Endothelial cell of umbilical vein (primary cell): ENCODE measurements at regions not wholly inside any gene's neighbourhood (a gene's known extent, or its start where the extent isn't known, plus 50 kb on each side); places are given as distances from the start of the nearest gene placed in this dataset.

Experiments used
- BruUV-seq: library from RNA; stranded (reverse); fragments of 400-500 nt; replicated peaks from 2 replicates; lab custom pipeline; 2021; lab: Mats Ljungman, UMichigan
- CTCF ChIA-PET: fragments of 300-600, 350-600 bp; sonication (Branson Sonifier 250); formaldehyde crosslinking; loops from one replicate; lab custom pipeline; 2021; ENCODE audit warnings: antibody characterized with exemption, inconsistent platforms; lab: Charles Lee
- POLR2A ChIA-PET: fragments of 300-600, 350-600 bp; sonication (Branson Sonifier 250); formaldehyde crosslinking; loops from one replicate; lab custom pipeline; 2021; ENCODE audit warnings: antibody characterized with exemption, inconsistent platforms; lab: Charles Lee
- DNase-seq: peaks from one replicate; pipeline ENCODE4 v3.0.0-alpha.2; 2011; ENCODE audit warnings: low read depth, low spot score
- FAIRE-seq: peaks from 2 replicates; lab custom pipeline; 2011; peaks lifted over from hg19 to GRCh38; lab: Jason Lieb, UNC
- H2AFZ ChIP-seq: 2 replicates; pipeline ENCODE4 v1.6.0; 2012; ENCODE audit warnings: low read depth, low read length, control low read depth, inconsistent platforms
- H3K27ac ChIP-seq: 2 replicates; pipeline ENCODE4 v1.5.1; 2011; ENCODE audit warnings: low read depth, mild to moderate bottlenecking, control low read depth, low read length, moderate library complexity; ENCODE audit not compliant: insufficient read depth
- H3K27me3 ChIP-seq, 2 experiments: 2 replicates each; pipeline versions ENCODE4 v1.6.0 to v1.6.1; 2011; ENCODE audit warnings: low read length in 2 of 2, mixed read lengths in 1 of 2; ENCODE audit not compliant: control insufficient read depth in 2 of 2, insufficient read depth in 2 of 2
- H3K36me3 ChIP-seq, 2 experiments: 2 replicates in 1 of 2; 3 replicates in 1 of 2; pipeline ENCODE4 v1.5.1; 2011; ENCODE audit warnings: low read length in 2 of 2, mild to moderate bottlenecking in 1 of 2, moderate library complexity in 1 of 2; ENCODE audit not compliant: control insufficient read depth in 2 of 2, insufficient read depth in 2 of 2; ENCODE audit errors: extremely low read depth in 1 of 2
- H3K4me1 ChIP-seq: 3 replicates; pipeline ENCODE4 v1.5.1; 2011; ENCODE audit warnings: mild to moderate bottlenecking, low read length; ENCODE audit not compliant: control insufficient read depth, insufficient read depth; ENCODE audit errors: extremely low read depth
- H3K4me2 ChIP-seq: 2 replicates; pipeline ENCODE4 v1.6.1; 2011; ENCODE audit warnings: low read length, control low read depth, mixed read lengths; ENCODE audit not compliant: insufficient read depth
- H3K4me3 ChIP-seq, 3 experiments: fragments of 200-600 bp in 1 of 3; sonication (generic), shearing (Covaris generic) in 1 of 3; replicated peaks in 1 of 3; 2 replicates each; pipeline ENCODE4 v1.5.1; 2011 to 2016; ENCODE audit warnings: control low read depth in 3 of 3, low read length in 3 of 3, mild to moderate bottlenecking in 2 of 3, inconsistent platforms in 1 of 3, low read depth in 1 of 3, moderate library complexity in 1 of 3; ENCODE audit not compliant: insufficient read depth in 1 of 3
- H3K79me2 ChIP-seq: 2 replicates; pipeline ENCODE4 v1.6.0; 2012; ENCODE audit warnings: low read length, inconsistent platforms; ENCODE audit not compliant: control insufficient read depth, insufficient read depth
- H3K9ac ChIP-seq: replicated peaks from 2 replicates; pipeline ENCODE3; 2011; ENCODE audit warnings: low read length, control low read depth; ENCODE audit not compliant: insufficient read depth; ENCODE audit errors: extremely low read depth
- H3K9me1 ChIP-seq: replicated peaks from 3 replicates; pipeline ENCODE4 v1.6.0; 2011; ENCODE audit warnings: mild to moderate bottlenecking, low read length; ENCODE audit not compliant: control insufficient read depth, insufficient read depth; ENCODE audit errors: extremely low read depth
- H3K9me3 ChIP-seq: replicated peaks from 2 replicates; pipeline ENCODE4 v1.5.1; 2012; ENCODE audit warnings: low read length, inconsistent platforms; ENCODE audit not compliant: control insufficient read depth, insufficient read depth
- H4K20me1 ChIP-seq: replicated peaks from 2 replicates; pipeline ENCODE3; 2011; ENCODE audit warnings: mild to moderate bottlenecking, low read length; ENCODE audit not compliant: control insufficient read depth, insufficient read depth; ENCODE audit errors: extremely low read depth
- EZH2 ChIP-seq: IDR thresholded peaks from 2 replicates; pipeline ENCODE4 v1.6.1; 2012; ENCODE audit warnings: borderline replicate concordance, low read depth, mild to moderate bottlenecking, moderate library complexity, low read length, inconsistent platforms; ENCODE audit not compliant: severe bottlenecking
- FOS ChIP-seq: IDR thresholded peaks from 2 replicates; pipeline ENCODE4 v1.6.1; 2011; ENCODE audit warnings: mild to moderate bottlenecking, low read length, moderate library complexity, borderline replicate concordance; ENCODE audit not compliant: insufficient read depth
- GATA2 ChIP-seq: IDR thresholded peaks from 2 replicates; pipeline ENCODE4 v1.7.0; 2011; ENCODE audit warnings: low read depth, mild to moderate bottlenecking, moderate library complexity, mixed read lengths, low read length; ENCODE audit not compliant: insufficient read length, insufficient read depth
- JUN ChIP-seq: IDR thresholded peaks from 2 replicates; pipeline ENCODE4 v1.6.1; 2011; ENCODE audit warnings: borderline replicate concordance, low read depth; ENCODE audit not compliant: insufficient read length, insufficient read depth
- MAX ChIP-seq: IDR thresholded peaks from 2 replicates; pipeline ENCODE4 v1.6.1; 2011; ENCODE audit not compliant: insufficient read depth, insufficient read length
- MYC ChIP-seq: IDR thresholded peaks from one replicate; pipeline ENCODE4 v1.6.1; 2011; ENCODE audit warnings: mild to moderate bottlenecking, low read depth, low read length
- POLR2A ChIP-seq: IDR thresholded peaks from 2 replicates; pipeline ENCODE4 v1.6.1; 2012; ENCODE audit warnings: low read depth, mild to moderate bottlenecking, control low read depth, low read length
- POLR2AphosphoS5 ChIP-seq: IDR thresholded peaks from 2 replicates; pipeline ENCODE4 v1.6.1; 2012; ENCODE audit warnings: low read depth, mild to moderate bottlenecking, control low read depth, low read length, moderate library complexity; ENCODE audit not compliant: insufficient read depth
- dilution Hi-C: fragments of 300-500 bp; cut with MboI; formaldehyde crosslinking; loops from one replicate; pipeline ENCODE4 v1.15.0; 2019; ENCODE audit warnings: low sequenced_read_pairs; ENCODE audit not compliant: extremely low pct_ligation_motif_present
- intact Hi-C: fragments of 100-400 bp; cut with micrococcal nuclease; formaldehyde crosslinking; loops from one replicate; pipeline ENCODE4 v1.10.0; 2022
- TF ChIP-seq, protein P1 (sequence below), 2 donors: IDR thresholded peaks; 1 replicate in 1 of 2; 2 replicates in 1 of 2; pipeline ENCODE4 v1.5.1; 2011; ENCODE audit warnings: low read length in 2 of 2, mild to moderate bottlenecking in 2 of 2, moderate library complexity in 2 of 2, control low read depth in 1 of 2, inconsistent platforms in 1 of 2, low read depth in 1 of 2; ENCODE audit not compliant: insufficient read depth in 1 of 2; ENCODE audit errors: extremely low read depth in 1 of 2

GRCh38 chr22:27382947-27383346 is 418.6 kb downstream of the MN1 start:
- no peaks in the 10 kb centered on the region for H3K79me2 ChIP-seq
- H3K27ac ChIP-seq, result no peak overlapping the region
- H3K9me3 ChIP-seq, result no peaks in the 10 kb centered on the region
- no peak overlapping the region for H3K4me2 ChIP-seq
- peaks cover 2 to 6% of the 10 kb centered on the region in 2 experiments for H3K27me3 ChIP-seq
- no peak for FAIRE-seq
- no peaks in the 10 kb centered on the region for H4K20me1 ChIP-seq
- ChIA-PET CTCF (no interaction called here), POLR2A (no interaction called here)
- H3K9ac ChIP-seq, result no peak overlapping the region
- H2AFZ ChIP-seq, result no peak overlapping the region
- TF ChIP-seq EZH2 (no peak), POLR2A (no peak), JUN (no peak), MYC (no peak), GATA2 (no peak), MAX (no peak), POLR2AphosphoS5 (no peak), FOS (no peak)
- TF ChIP-seq, protein P1, sequence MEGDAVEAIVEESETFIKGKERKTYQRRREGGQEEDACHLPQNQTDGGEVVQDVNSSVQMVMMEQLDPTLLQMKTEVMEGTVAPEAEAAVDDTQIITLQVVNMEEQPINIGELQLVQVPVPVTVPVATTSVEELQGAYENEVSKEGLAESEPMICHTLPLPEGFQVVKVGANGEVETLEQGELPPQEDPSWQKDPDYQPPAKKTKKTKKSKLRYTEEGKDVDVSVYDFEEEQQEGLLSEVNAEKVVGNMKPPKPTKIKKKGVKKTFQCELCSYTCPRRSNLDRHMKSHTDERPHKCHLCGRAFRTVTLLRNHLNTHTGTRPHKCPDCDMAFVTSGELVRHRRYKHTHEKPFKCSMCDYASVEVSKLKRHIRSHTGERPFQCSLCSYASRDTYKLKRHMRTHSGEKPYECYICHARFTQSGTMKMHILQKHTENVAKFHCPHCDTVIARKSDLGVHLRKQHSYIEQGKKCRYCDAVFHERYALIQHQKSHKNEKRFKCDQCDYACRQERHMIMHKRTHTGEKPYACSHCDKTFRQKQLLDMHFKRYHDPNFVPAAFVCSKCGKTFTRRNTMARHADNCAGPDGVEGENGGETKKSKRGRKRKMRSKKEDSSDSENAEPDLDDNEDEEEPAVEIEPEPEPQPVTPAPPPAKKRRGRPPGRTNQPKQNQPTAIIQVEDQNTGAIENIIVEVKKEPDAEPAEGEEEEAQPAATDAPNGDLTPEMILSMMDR (IDR thresholded peaks at IDR 0.05; ENCODE audit: extremely low read depth in 1 of 2, insufficient read depth in 1 of 2, low read depth in 1 of 2, low read length in 2 of 2), result no peak
- intact Hi-C loops (no loop called here), dilution Hi-C loops (no loop called here)
- H3K36me3 ChIP-seq, result no peaks in the 10 kb centered on the region
- no peaks in the 10 kb centered on the region for H3K4me1 ChIP-seq
- no peaks in the 10 kb centered on the region for H3K9me1 ChIP-seq
- DNase-seq, result no peak
- no TSS peak for BruUV-seq
- no peak overlapping the region for H3K4me3 ChIP-seq
